CD4-positive, alpha-beta memory T cell (primary cell): ENCODE measurements at regions not wholly inside any gene's neighbourhood (a gene's known extent, or its start where the extent isn't known, plus 50 kb on each side); places are given as distances from the start of the nearest gene placed in this dataset.

Source experiments
- CTCF ChIA-PET: fragments of 350-600 bp; sonication (Branson Sonifier 250); formaldehyde crosslinking; loops from one replicate; lab custom pipeline; 2021; ENCODE audit warnings: inconsistent platforms; ENCODE audit not compliant: partially characterized antibody; lab: Charles Lee
- POLR2A ChIA-PET: fragments of 350-600 bp; sonication (Branson Sonifier 250); formaldehyde crosslinking; loops from one replicate; lab custom pipeline; 2021; ENCODE audit not compliant: partially characterized antibody; lab: Charles Lee
- DNase-seq, 5 donors: peaks; one replicate each; pipeline versions ENCODE4 v3.0.0 to v3.0.0-alpha.2; 2020 to 2022; ENCODE audit warnings: mixed read lengths in 1 of 5
- H3K27ac ChIP-seq: one replicate; pipeline ENCODE4 v1.7.0; 2013; ENCODE audit warnings: low read depth, low read length
- H3K27me3 ChIP-seq: 2 replicates; pipeline ENCODE4 v1.7.0; 2013; ENCODE audit warnings: mild to moderate bottlenecking, low read length, moderate library complexity; ENCODE audit not compliant: insufficient read depth
- H3K36me3 ChIP-seq: 2 replicates; pipeline ENCODE4 v1.7.0; 2013; ENCODE audit warnings: mild to moderate bottlenecking, low read length, moderate library complexity; ENCODE audit not compliant: insufficient read depth
- H3K4me1 ChIP-seq: 2 replicates; pipeline ENCODE4 v1.7.0; 2013; ENCODE audit warnings: mild to moderate bottlenecking, low read length, moderate library complexity; ENCODE audit not compliant: insufficient read depth
- H3K4me3 ChIP-seq, 2 donors: one replicate each; pipeline ENCODE4 v1.7.0; 2013; ENCODE audit warnings: low read length in 2 of 2, mild to moderate bottlenecking in 1 of 2
- H3K9me3 ChIP-seq, 2 donors: one replicate each; pipeline ENCODE4 v1.7.0; 2013; ENCODE audit warnings: low read length in 2 of 2, control low read depth in 1 of 2; ENCODE audit not compliant: control insufficient read depth in 1 of 2
- H3K27ac Mint-ChIP-seq, 7 donors: one replicate each; pipeline ENCODE4 v1.8.0; 2020 to 2021; ENCODE audit warnings: mixed read lengths in 7 of 7, mild to moderate bottlenecking in 6 of 7, inconsistent platforms in 3 of 7, moderate library complexity in 3 of 7
- H3K27me3 Mint-ChIP-seq, 2 donors: one replicate each; pipeline ENCODE4 v1.8.0; 2020 to 2021; ENCODE audit warnings: mixed read lengths in 2 of 2
- H3K36me3 Mint-ChIP-seq, 2 donors: one replicate each; pipeline ENCODE4 v1.8.0; 2020 to 2021; ENCODE audit warnings: mixed read lengths in 2 of 2, inconsistent platforms in 1 of 2, mild to moderate bottlenecking in 1 of 2
- H3K4me1 Mint-ChIP-seq, 4 donors: one replicate each; pipeline ENCODE4 v1.8.0; 2020 to 2021; ENCODE audit warnings: mixed read lengths in 4 of 4, mild to moderate bottlenecking in 1 of 4
- H3K4me3 Mint-ChIP-seq, 8 donors: one replicate each; pipeline ENCODE4 v1.8.0; 2020 to 2021; ENCODE audit warnings: mixed read lengths in 8 of 8, mild to moderate bottlenecking in 7 of 8, moderate library complexity in 6 of 8, inconsistent platforms in 3 of 8
- H3K9me3 Mint-ChIP-seq, 8 donors: one replicate each; pipeline ENCODE4 v1.8.0; 2020 to 2021; ENCODE audit warnings: mixed read lengths in 8 of 8, mild to moderate bottlenecking in 5 of 8, inconsistent platforms in 3 of 8, moderate library complexity in 1 of 8
- intact Hi-C: fragments of 100-400 bp; cut with micrococcal nuclease; formaldehyde crosslinking; loops from one replicate; pipeline ENCODE4 v1.15.1; 2023

DNA sequence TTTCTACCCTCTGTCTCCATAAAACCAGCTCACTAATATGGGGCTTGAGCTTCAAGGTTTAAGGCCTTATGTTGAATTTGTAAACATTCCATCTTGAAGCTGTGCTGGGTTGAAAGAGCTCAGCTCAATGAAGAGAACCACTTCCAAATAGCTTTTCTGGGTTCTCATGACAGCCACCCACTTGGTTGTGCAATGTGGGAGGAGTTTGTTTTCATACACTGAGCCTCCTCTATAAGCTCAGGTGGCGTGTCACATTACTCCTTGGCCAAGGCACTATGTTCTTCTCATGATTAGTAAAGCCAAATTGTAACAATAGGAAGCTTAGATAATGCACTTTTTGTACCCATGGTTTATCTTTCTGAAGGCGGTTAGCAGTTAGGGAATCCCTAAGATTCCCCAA, 265.6 kb downstream of the PTEN start:
- H3K4me3 Mint-ChIP-seq, result no peak overlapping the region
- DNase-seq, result no peak
- no peaks in the 10 kb centered on the region for H3K27me3 ChIP-seq
- intact Hi-C loops, result no loop called here
- peak overlapping the region in 1 of 7 donors; percentile 14 for H3K27ac Mint-ChIP-seq
- H3K36me3 ChIP-seq, result no peaks in the 10 kb centered on the region
- H3K4me1 Mint-ChIP-seq, result no peaks in the 10 kb centered on the region
- ChIA-PET POLR2A (no interaction called here), CTCF (interaction anchor here (0.6 to 0.8 kb wide), 2 partner anchors 21 to 37 kb away, joined by 3 read pairs; no protein-coding TSS in a partner anchor)
- no peak overlapping the region for H3K27ac ChIP-seq
- no peaks in the 10 kb centered on the region for H3K36me3 Mint-ChIP-seq
- H3K4me3 ChIP-seq, result no peak overlapping the region
- no peaks in the 10 kb centered on the region for H3K27me3 Mint-ChIP-seq
- H3K9me3 ChIP-seq, result no peaks in the 10 kb centered on the region
- peaks cover 0 to 2% (median 0%) of the 10 kb centered on the region in 8 donors for H3K9me3 Mint-ChIP-seq
- no peaks in the 10 kb centered on the region for H3K4me1 ChIP-seq

DNA sequence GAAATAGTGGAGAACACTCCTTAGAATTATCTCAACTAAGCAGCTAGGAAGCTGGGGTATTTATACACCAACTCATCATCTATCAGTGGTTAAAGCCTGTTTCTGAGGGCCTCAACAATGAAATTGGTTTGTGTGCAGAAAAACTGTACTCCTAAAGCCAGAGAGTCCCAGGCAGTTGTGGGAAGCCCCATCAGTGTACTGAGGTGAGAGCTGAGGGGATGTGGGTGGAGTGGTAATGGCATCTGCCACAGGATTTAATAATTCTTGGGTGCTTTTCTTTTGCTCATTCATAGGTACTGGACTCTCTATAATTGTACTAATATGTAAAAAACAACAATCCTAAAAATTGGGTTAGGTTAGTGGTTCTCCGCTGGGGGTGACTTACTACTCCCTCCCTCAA, 267.5 kb downstream of the PTEN start:
- Mint-ChIP-seq H3K36me3 (no peaks in the 10 kb centered on the region), H3K4me1 (no peaks in the 10 kb centered on the region), H3K27me3 (no peaks in the 10 kb centered on the region), H3K27ac (no peak overlapping the region), H3K9me3 (peaks cover 0 to 3% (median 0%) of the 10 kb centered on the region in 8 donors), H3K4me3 (no peak overlapping the region)
- H3K27ac ChIP-seq, result no peak overlapping the region
- ChIA-PET POLR2A (no interaction called here), CTCF (no interaction called here)
- H3K36me3 ChIP-seq, result no peaks in the 10 kb centered on the region
- no peak for DNase-seq
- H3K27me3 ChIP-seq, result no peaks in the 10 kb centered on the region
- H3K4me3 ChIP-seq, result no peak overlapping the region
- intact Hi-C loops, result no loop called here
- H3K9me3 ChIP-seq, result no peaks in the 10 kb centered on the region
- no peaks in the 10 kb centered on the region for H3K4me1 ChIP-seq

DNA sequence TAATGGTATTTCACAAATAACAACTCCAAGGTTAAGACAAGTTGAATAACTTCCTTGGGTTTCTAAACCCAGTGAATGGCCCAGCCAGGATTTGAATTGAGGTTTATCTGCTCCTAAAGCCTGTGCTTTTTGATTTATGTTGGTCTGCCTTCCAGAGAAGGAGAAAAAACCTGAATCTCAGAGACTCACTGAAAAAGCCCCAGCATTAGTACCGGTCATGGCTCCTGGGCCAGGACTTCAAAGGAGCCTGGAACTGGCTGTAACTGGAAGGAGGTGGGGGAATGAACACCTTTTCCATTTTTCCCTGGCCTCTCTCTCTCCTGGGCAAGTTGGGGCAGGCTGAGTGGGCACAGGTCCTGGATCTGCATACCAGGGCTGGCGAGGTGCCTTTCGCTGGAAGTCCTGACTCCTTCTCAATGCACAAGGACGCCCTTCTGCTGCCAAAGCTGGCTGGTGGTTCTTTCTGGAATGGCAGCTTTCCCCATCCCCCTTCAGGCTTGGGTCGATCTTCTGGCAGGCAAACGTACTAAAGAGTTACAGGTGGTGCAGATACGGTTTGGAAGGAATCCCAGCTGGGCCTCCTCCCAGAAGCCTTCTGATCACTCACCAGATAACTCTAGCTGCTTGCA, 268.2 kb downstream of the PTEN start:
- intact Hi-C loops, result no loop called here
- H3K4me1 ChIP-seq, result no peaks in the 10 kb centered on the region
- CTCF ChIA-PET, result interaction anchor here (1.1 to 2.0 kb wide), 3 partner anchors 10 to 273 kb away, joined by 3 to 5 read pairs (median 4); no protein-coding TSS in a partner anchor
- Mint-ChIP-seq H3K4me3 (no peak overlapping the region), H3K27ac (no peak overlapping the region), H3K9me3 (peaks cover 0 to 3% (median 0%) of the 10 kb centered on the region in 8 donors), H3K36me3 (no peaks in the 10 kb centered on the region), H3K4me1 (no peaks in the 10 kb centered on the region), H3K27me3 (no peaks in the 10 kb centered on the region)
- H3K4me3 ChIP-seq, result no peak overlapping the region
- DNase-seq, result no peak
- no peaks in the 10 kb centered on the region for H3K9me3 ChIP-seq
- H3K27ac ChIP-seq, result no peak overlapping the region
- H3K27me3 ChIP-seq, result no peaks in the 10 kb centered on the region
- POLR2A ChIA-PET, result no interaction called here
- H3K36me3 ChIP-seq, result no peaks in the 10 kb centered on the region

DNA sequence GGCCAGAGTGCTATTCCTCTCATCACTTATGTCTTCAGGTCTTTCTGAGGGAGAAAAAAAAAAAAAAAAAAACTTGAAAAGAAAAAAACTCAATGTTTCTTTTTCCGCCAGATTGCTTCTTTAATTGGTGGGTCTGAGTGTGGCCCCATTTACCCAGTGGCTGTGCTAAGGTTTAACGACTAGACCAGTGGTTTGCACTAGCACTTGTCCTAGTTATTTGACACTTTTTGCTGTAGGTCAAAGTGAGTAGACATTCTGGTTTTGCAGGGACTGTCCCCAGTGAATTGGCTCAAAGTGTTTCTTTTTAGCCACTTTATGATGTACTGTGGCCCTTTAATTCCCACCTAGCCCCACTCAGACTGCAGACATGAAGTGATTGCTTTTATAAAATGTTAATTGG, 273.3 kb downstream of the PTEN start:
- no peak overlapping the region for H3K4me3 Mint-ChIP-seq
- Histone ChIP-seq H3K36me3 (no peaks in the 10 kb centered on the region), H3K4me3 (no peak overlapping the region), H3K27me3 (no peaks in the 10 kb centered on the region), H3K9me3 (no peaks in the 10 kb centered on the region), H3K4me1 (no peaks in the 10 kb centered on the region), H3K27ac (no peak overlapping the region)
- peaks cover 0 to 3% (median 0%) of the 10 kb centered on the region in 8 donors for H3K9me3 Mint-ChIP-seq
- DNase-seq, result no peak
- intact Hi-C loops, result no loop called here
- no peaks in the 10 kb centered on the region for H3K36me3 Mint-ChIP-seq
- CTCF ChIA-PET, result no interaction called here
- peaks cover 0 to 2% (median 0%) of the 10 kb centered on the region in 4 donors for H3K4me1 Mint-ChIP-seq
- H3K27ac Mint-ChIP-seq, result no peak overlapping the region
- POLR2A ChIA-PET, result no interaction called here
- H3K27me3 Mint-ChIP-seq, result no peaks in the 10 kb centered on the region

DNA sequence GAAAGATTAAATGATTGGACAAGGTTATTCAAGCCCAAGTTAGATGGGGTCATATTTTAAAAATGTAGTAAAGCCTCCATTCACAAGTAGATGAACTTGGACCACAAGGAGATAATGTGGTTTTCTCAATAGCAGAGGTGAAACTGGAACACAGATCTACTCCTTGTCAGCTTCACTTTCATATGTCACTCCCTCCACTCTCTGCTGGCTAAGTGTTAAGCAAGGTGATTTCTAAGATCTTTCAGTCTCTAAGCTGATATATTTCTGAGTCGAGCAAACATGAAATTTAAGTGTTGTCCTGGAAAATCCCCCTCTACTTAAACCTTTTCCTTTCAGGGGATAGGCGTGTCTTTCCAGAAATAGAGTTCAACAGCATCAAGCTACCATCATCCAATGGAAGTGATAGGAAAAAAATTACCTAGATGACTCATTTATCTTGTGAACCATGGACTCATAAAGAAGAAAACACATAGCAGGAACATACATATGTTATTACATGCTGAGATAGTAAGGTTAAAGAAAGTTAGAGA, 275.0 kb downstream of the PTEN start:
- Histone ChIP-seq H3K36me3 (no peaks in the 10 kb centered on the region), H3K27me3 (no peaks in the 10 kb centered on the region), H3K4me1 (no peaks in the 10 kb centered on the region), H3K4me3 (no peak overlapping the region), H3K9me3 (no peaks in the 10 kb centered on the region), H3K27ac (no peak overlapping the region)
- Mint-ChIP-seq H3K9me3 (peaks cover 0 to 3% (median 0%) of the 10 kb centered on the region in 8 donors), H3K36me3 (no peaks in the 10 kb centered on the region), H3K27me3 (no peaks in the 10 kb centered on the region), H3K4me1 (peaks cover 0 to 3% (median 0%) of the 10 kb centered on the region in 4 donors), H3K27ac (no peak overlapping the region), H3K4me3 (no peak overlapping the region)
- ChIA-PET CTCF (no interaction called here), POLR2A (no interaction called here)
- intact Hi-C loops, result no loop called here
- no peak for DNase-seq

DNA sequence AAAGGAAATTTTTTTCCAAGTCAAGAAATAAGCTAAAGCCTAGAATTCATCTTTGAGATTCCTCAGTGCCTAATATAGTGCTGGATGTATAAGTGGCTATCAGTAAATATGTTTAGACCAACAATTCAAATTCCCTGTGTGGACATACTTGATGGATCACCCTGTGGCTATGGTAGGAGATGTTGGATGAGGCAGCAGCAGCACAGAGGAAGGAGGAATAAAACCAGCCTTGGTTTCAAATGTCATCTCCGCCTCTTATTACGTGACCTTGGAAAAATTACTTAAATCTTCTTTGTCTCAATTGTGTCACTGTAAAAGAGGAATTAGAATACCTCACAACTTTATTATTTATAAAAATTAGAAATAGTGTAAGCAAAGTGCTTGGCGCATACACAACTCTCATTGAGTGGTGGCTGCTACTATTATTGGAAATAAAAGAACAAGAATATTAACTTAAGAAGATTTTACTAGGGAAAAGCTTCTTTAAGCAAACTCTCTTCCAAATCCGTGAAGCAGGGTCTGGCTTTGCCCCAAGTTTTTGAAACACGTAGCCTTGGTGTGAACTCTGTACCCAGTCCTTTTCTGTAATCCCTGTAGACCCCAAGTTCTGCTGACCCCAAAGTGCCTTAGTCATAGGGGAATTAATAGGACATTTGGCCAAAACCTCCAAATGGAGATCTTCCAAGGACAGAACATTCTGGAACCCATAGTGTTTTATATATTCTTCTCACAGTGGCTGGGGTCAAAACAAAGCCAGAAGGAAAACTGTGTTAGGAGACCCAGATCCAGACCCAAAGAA, 283.8 kb downstream of the PTEN start:
- peaks cover under 1% of the 10 kb centered on the region for H3K4me1 ChIP-seq
- Mint-ChIP-seq H3K36me3 (no peaks in the 10 kb centered on the region), H3K27ac (no peak overlapping the region), H3K4me1 (peaks cover 0 to 5% (median 2%) of the 10 kb centered on the region in 4 donors), H3K4me3 (no peak overlapping the region), H3K27me3 (no peaks in the 10 kb centered on the region), H3K9me3 (no peaks in the 10 kb centered on the region)
- no peak overlapping the region for H3K4me3 ChIP-seq
- no peaks in the 10 kb centered on the region for H3K9me3 ChIP-seq
- no peaks in the 10 kb centered on the region for H3K27me3 ChIP-seq
- no peak overlapping the region for H3K27ac ChIP-seq
- intact Hi-C loops, result no loop called here
- DNase-seq, result no peak
- H3K36me3 ChIP-seq, result no peaks in the 10 kb centered on the region
- POLR2A ChIA-PET, result no interaction called here
- CTCF ChIA-PET, result no interaction called here

DNA sequence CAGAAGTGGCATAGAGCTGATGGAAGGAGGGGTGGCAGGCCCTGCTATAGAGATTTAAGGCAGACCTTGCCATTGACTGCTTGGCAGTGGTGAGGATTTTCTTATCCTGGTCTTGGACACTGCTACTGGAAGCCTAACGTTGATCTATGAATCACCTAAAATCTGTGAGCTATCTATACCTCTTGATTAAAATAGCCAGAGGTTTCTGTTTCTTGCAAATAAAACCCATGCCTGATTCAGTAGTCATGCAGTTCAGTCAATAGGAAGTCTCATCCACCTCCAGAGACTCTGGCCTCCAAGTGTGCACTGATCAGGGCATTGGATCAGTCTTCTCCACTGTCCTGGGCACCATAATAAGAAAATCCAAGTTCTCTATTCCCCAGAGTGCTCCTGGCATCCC, 286.5 kb downstream of the PTEN start:
- Mint-ChIP-seq H3K4me1 (peaks cover 10 to 18% (median 12%) of the 10 kb centered on the region in 4 donors), H3K27ac (no peak overlapping the region), H3K4me3 (no peak overlapping the region), H3K27me3 (no peaks in the 10 kb centered on the region), H3K9me3 (peaks cover 0 to 2% (median 0%) of the 10 kb centered on the region in 8 donors), H3K36me3 (no peaks in the 10 kb centered on the region)
- no peak overlapping the region for H3K4me3 ChIP-seq
- POLR2A ChIA-PET, result no interaction called here
- CTCF ChIA-PET, result no interaction called here
- intact Hi-C loops, result no loop called here
- peaks cover 10% of the 10 kb centered on the region for H3K4me1 ChIP-seq
- no peaks in the 10 kb centered on the region for H3K27me3 ChIP-seq
- no peaks in the 10 kb centered on the region for H3K9me3 ChIP-seq
- DNase-seq, result no peak
- no peak overlapping the region for H3K27ac ChIP-seq
- no peaks in the 10 kb centered on the region for H3K36me3 ChIP-seq
